Liver (tissue), 8 donors: ENCODE measurements at regions not wholly inside any gene's neighbourhood (a gene's known extent, or its start where the extent isn't known, plus 50 kb on each side); places are given as distances from the start of the nearest gene placed in this dataset.

ENCODE experiments used
- DNase-seq: peaks from one replicate; pipeline ENCODE4 v3.0.0-alpha.2; 2017; ENCODE audit warnings: low spot score
- H3K27ac ChIP-seq, 2 donors: one replicate each; pipeline ENCODE4 v1.7.0; 2013; ENCODE audit warnings: inconsistent platforms in 2 of 2, low read length in 2 of 2, control low read depth in 1 of 2, low read depth in 1 of 2, mild to moderate bottlenecking in 1 of 2
- H3K27me3 ChIP-seq, 4 donors: one replicate each; pipeline versions ENCODE4 v1.6.1 to v1.7.0; 2013; ENCODE audit warnings: low read length in 3 of 4, inconsistent platforms in 1 of 4, mild to moderate bottlenecking in 1 of 4, moderate library complexity in 1 of 4; ENCODE audit not compliant: control insufficient read depth in 4 of 4, insufficient read depth in 4 of 4
- H3K36me3 ChIP-seq, 4 donors: one replicate each; pipeline versions ENCODE4 v1.6.1 to v1.7.0; 2013; ENCODE audit warnings: low read length in 3 of 4, mild to moderate bottlenecking in 3 of 4, low read depth in 1 of 4, moderate library complexity in 1 of 4; ENCODE audit not compliant: control insufficient read depth in 4 of 4, insufficient read depth in 3 of 4
- H3K4me1 ChIP-seq, 4 donors: one replicate each; pipeline versions ENCODE4 v1.6.1 to v1.7.0; 2013; ENCODE audit warnings: low read length in 3 of 4, mild to moderate bottlenecking in 3 of 4, moderate library complexity in 1 of 4; ENCODE audit not compliant: control insufficient read depth in 4 of 4, insufficient read depth in 4 of 4
- H3K4me3 ChIP-seq, 3 donors: one replicate each; pipeline versions ENCODE4 v1.6.1 to v1.7.0; 2013; ENCODE audit warnings: low read length in 3 of 3, control low read depth in 1 of 3, low read depth in 1 of 3, mild to moderate bottlenecking in 1 of 3
- H3K9ac ChIP-seq, 2 donors: one replicate each; pipeline ENCODE4 v1.7.0; 2013; ENCODE audit warnings: low read length in 2 of 2, mild to moderate bottlenecking in 2 of 2, moderate library complexity in 2 of 2, control low read depth in 1 of 2, low read depth in 1 of 2
- H3K9me3 ChIP-seq, 4 donors: one replicate each; pipeline versions ENCODE4 v1.6.1 to v1.7.0; 2013; ENCODE audit warnings: low read length in 3 of 4; ENCODE audit not compliant: control insufficient read depth in 4 of 4
- CTCF ChIP-seq: fragments of 150-350 bp; IDR thresholded peaks from 2 replicates; pipeline ENCODE4 v1.5.1; 2017; ENCODE audit warnings: improper control_type of control experiment, low read depth, low read length; ENCODE audit not compliant: missing input control
- EGR1 ChIP-seq, 2 donors: IDR thresholded peaks; 2 replicates each; pipeline ENCODE4 v1.6.1; 2016 to 2018; ENCODE audit warnings: antibody characterized with exemption in 2 of 2, low read depth in 2 of 2
- FOXA1 ChIP-seq: IDR thresholded peaks from 2 replicates; pipeline ENCODE4 v1.6.1; 2016; ENCODE audit warnings: antibody characterized with exemption
- FOXA2 ChIP-seq: IDR thresholded peaks from 2 replicates; pipeline ENCODE4 v1.6.1; 2016; ENCODE audit warnings: antibody characterized with exemption
- GABPA ChIP-seq, 2 donors: IDR thresholded peaks in 1 of 2; conservative IDR thresholded peaks in 1 of 2; 2 replicates each; pipeline ENCODE4 v1.6.1; 2016; ENCODE audit warnings: antibody characterized with exemption in 2 of 2, mild to moderate bottlenecking in 1 of 2, moderate library complexity in 1 of 2
- HNF4A ChIP-seq, 2 donors: conservative IDR thresholded peaks; 2 replicates each; pipeline ENCODE4 v1.6.1; 2016; ENCODE audit warnings: antibody characterized with exemption in 2 of 2, mild to moderate bottlenecking in 2 of 2
- JUND ChIP-seq, 2 donors: IDR thresholded peaks; 2 replicates each; pipeline ENCODE4 v1.6.1; 2016; ENCODE audit warnings: antibody characterized with exemption in 2 of 2
- MAX ChIP-seq: IDR thresholded peaks from 2 replicates; pipeline ENCODE4 v1.6.1; 2016; ENCODE audit warnings: antibody characterized with exemption
- NR2F2 ChIP-seq: IDR thresholded peaks from 2 replicates; pipeline ENCODE4 v1.6.1; 2016; ENCODE audit warnings: antibody characterized with exemption
- RAD21 ChIP-seq, 2 donors: IDR thresholded peaks; 2 replicates each; pipeline ENCODE4 v1.6.1; 2016; ENCODE audit warnings: antibody characterized with exemption in 2 of 2, mild to moderate bottlenecking in 2 of 2
- REST ChIP-seq: IDR thresholded peaks from 2 replicates; pipeline ENCODE4 v1.6.1; 2016; ENCODE audit warnings: antibody characterized with exemption, mild to moderate bottlenecking
- RXRA ChIP-seq, 2 donors: IDR thresholded peaks; 2 replicates each; pipeline ENCODE4 v1.6.1; 2017 to 2018; ENCODE audit warnings: antibody characterized with exemption in 2 of 2, mild to moderate bottlenecking in 1 of 2
- SP1 ChIP-seq: IDR thresholded peaks from 2 replicates; pipeline ENCODE4 v1.6.1; 2018; ENCODE audit warnings: antibody characterized with exemption, mild to moderate bottlenecking
- TAF1 ChIP-seq: conservative IDR thresholded peaks from 2 replicates; pipeline ENCODE4 v1.6.1; 2016; ENCODE audit warnings: antibody characterized with exemption, mild to moderate bottlenecking
- WGBS: extraction: QIAGEN DNeasy Blood & Tissue Kit; methylation state at CpG from one replicate; pipeline ENCODE4 v1.1.7; 2013; 5-methylcytosine and 5-hydroxymethylcytosine counted together
- donor health status: healthy.
- donor health status: healthy.
- donor health status: healthy.
- donor health status: healthy.
- donor health status: healthy.

GRCh38 chr10:100683004-100683403, 62.4 kb upstream of the PAX2 start:
- Histone ChIP-seq H3K27ac (no peak overlapping the region), H3K36me3 (no peaks in the 10 kb centered on the region), H3K27me3 (peaks cover 3 to 27% (median 17%) of the 10 kb centered on the region in 4 donors), H3K9ac (no peak overlapping the region), H3K4me3 (no peak overlapping the region), H3K9me3 (no peaks in the 10 kb centered on the region), H3K4me1 (peaks cover 0 to 3% (median 0%) of the 10 kb centered on the region in 4 donors)
- DNase-seq: no peak
- 41% methylated on average over 1 of the region's 1 CpG for WGBS
- TF ChIP-seq RXRA (IDR thresholded peaks at IDR 0.05) (no peak), HNF4A (conservative IDR thresholded peaks at IDR 0.05) (no peak), FOXA1 (no peak), GABPA (IDR thresholded peaks at IDR 0.05 in 1 of 2, conservative IDR thresholded peaks at IDR 0.05 in 1 of 2) (no peak), NR2F2 (no peak), JUND (IDR thresholded peaks at IDR 0.05) (no peak), RAD21 (IDR thresholded peaks at IDR 0.05) (no peak), TAF1 (no peak), CTCF (no peak), MAX (no peak)

- no peak for TF ChIP-seq RAD21 (IDR thresholded peaks at IDR 0.05)
- no peak for TF ChIP-seq SP1
- TF ChIP-seq FOXA1: no peak
- no peak for TF ChIP-seq RXRA (IDR thresholded peaks at IDR 0.05)
- TF ChIP-seq REST: no peak
- no peak for TF ChIP-seq FOXA2
- TF ChIP-seq HNF4A (conservative IDR thresholded peaks at IDR 0.05): no peak
- TF ChIP-seq JUND (IDR thresholded peaks at IDR 0.05): no peak
- no peak for TF ChIP-seq EGR1 (IDR thresholded peaks at IDR 0.05; ENCODE audit: low read depth in 2 of 2)
- no peaks in the 10 kb centered on the region for H3K9me3 ChIP-seq
- no peak for DNase-seq
- H3K4me1 ChIP-seq: peaks cover 0 to 3% (median 0%) of the 10 kb centered on the region in 4 donors
- peaks cover 3 to 27% (median 18%) of the 10 kb centered on the region in 4 donors for H3K27me3 ChIP-seq
- H3K36me3 ChIP-seq: no peaks in the 10 kb centered on the region
- no peak overlapping the region for H3K4me3 ChIP-seq
- no peak overlapping the region for H3K9ac ChIP-seq
- WGBS: 4% methylated on average over 14 of the region's 14 CpGs
- no peak overlapping the region for H3K27ac ChIP-seq
These were observed 61.7 kb upstream of the PAX2 start for GRCh38 chr10:100683545-100684300.
